GM12875 (cell line): ENCODE measurements at regions not wholly inside any gene's neighbourhood (a gene's known extent, or its start where the extent isn't known, plus 50 kb on each side); places are given as distances from the start of the nearest gene placed in this dataset.

Experiments used
- H3K4me3 ChIP-seq: one replicate; pipeline ENCODE4 v1.5.1; 2011; ENCODE audit warnings: low read depth, low read length, control low read depth
- TF ChIP-seq, protein P1 (sequence below): IDR thresholded peaks from 2 replicates; pipeline ENCODE4 v1.5.1; 2011; ENCODE audit warnings: low read depth, mild to moderate bottlenecking, control low read depth, inconsistent platforms, low read length, moderate library complexity, borderline replicate concordance; ENCODE audit not compliant: insufficient read depth

DNA sequence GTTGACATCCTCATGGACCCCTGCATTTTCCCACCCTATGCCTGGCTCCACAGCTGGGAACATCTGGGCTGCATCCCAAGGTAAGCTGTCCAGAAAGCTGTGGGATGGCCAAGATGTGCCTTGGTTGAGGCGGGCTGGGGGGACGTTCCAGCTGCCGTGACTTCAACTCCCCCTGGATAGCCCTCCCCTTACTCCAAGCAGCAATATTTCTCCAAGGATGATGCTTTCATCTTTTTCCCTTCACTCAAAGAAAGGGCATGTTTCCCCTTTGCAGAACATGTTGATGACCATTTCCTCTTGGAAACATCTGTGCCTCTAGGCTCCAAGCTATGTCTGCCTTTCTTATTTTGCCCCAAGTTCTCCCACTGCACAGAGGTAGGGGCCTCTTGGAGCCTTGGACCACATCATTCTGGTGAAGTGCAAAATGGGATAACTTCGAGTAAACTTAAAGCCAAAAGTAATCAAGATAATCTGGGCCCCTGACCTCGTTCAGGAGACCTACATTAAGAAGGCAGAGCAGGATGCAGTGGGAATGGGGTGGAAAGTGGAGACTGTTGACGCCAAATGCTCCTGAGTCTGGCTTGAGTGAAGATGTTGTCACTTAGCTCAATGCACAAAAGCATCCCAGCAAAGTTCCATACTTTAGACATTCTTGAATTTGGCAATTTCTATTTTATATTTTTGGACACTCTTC is 175.2 kb downstream of the GAS1 start:
- H3K4me3 ChIP-seq: no peak overlapping the region
- TF ChIP-seq, protein P1, sequence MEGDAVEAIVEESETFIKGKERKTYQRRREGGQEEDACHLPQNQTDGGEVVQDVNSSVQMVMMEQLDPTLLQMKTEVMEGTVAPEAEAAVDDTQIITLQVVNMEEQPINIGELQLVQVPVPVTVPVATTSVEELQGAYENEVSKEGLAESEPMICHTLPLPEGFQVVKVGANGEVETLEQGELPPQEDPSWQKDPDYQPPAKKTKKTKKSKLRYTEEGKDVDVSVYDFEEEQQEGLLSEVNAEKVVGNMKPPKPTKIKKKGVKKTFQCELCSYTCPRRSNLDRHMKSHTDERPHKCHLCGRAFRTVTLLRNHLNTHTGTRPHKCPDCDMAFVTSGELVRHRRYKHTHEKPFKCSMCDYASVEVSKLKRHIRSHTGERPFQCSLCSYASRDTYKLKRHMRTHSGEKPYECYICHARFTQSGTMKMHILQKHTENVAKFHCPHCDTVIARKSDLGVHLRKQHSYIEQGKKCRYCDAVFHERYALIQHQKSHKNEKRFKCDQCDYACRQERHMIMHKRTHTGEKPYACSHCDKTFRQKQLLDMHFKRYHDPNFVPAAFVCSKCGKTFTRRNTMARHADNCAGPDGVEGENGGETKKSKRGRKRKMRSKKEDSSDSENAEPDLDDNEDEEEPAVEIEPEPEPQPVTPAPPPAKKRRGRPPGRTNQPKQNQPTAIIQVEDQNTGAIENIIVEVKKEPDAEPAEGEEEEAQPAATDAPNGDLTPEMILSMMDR: no peak

DNA sequence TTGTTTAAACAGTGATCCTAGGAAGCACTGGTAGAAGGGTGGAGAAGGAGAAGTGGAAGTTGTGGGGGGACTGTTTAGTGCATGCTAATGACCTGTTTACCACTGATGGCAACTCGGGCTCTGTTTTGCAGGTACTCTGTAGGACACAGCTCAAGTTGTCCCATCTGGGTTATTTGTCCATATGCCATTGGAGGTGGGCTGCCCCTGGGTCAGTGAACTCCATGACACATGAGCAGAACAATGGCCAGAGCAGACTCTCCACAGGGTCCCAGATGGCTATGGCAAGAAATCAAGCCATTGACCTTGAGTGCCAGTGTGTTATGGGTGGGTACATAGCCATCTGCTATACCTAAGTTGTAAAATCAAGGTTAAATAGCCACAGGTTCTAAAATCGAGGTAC is 175.9 kb downstream of the GAS1 start:
- no peak overlapping the region for H3K4me3 ChIP-seq
- TF ChIP-seq, protein P1: no peak

DNA sequence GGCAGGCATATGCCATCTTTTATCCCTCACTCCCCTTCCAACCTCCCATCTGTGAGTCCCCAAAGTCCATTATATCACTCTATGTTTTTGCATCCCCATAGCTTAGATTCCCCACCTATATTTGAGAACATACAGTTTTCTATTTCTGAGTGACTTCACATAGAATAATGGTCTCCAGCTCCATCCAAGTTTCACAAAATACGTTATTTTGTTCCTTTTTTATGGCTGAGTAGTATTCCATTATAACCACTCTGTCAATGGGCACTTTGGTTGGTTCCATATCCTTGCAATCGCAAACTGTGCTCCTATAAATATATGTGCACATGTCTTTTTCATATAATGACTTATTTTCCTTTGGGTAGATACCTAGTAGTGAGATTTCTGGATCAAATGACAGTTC is 178.6 kb downstream of the GAS1 start:
- TF ChIP-seq, protein P1: no peak
- no peak overlapping the region for H3K4me3 ChIP-seq

- TF ChIP-seq, protein P1: no peak
- no peak overlapping the region for H3K4me3 ChIP-seq
Measured at GRCh38 chr9:86768020-86768419, 179.3 kb downstream of the GAS1 start.

- TF ChIP-seq, protein P1: no peak
- H3K4me3 ChIP-seq: no peak overlapping the region
Measured at GRCh38 chr9:86767373-86767772, 179.9 kb downstream of the GAS1 start.

GRCh38 chr9:86766912-86767311 is 180.4 kb downstream of the GAS1 start:
- TF ChIP-seq, protein P1: no peak
- H3K4me3 ChIP-seq: no peak overlapping the region

- TF ChIP-seq, protein P1: no peak
- H3K4me3 ChIP-seq: no peak overlapping the region
Measured at GRCh38 chr9:86766511-86766910, 180.8 kb downstream of the GAS1 start.
